ENCODE measurements at regions not wholly inside any gene's neighbourhood (a gene's known extent, or its start where the extent isn't known, plus 50 kb on each side); places are given as distances from the start of the nearest gene placed in this dataset.

GRCh38 chr16:9374061-9374460 is 282.6 kb downstream of the HAPSTR1 start:
- DNase-seq (ENCODE audit: low read depth) = no peak

GRCh38 chr16:9378876-9379275 is 287.4 kb downstream of the HAPSTR1 start:
- no peak for DNase-seq (ENCODE audit: low read depth)

GRCh38 chr16:9380221-9380620 is 288.8 kb downstream of the HAPSTR1 start:
- DNase-seq (ENCODE audit: low read depth) = no peak

GRCh38 chr16:9381399-9381798 is 290.0 kb downstream of the HAPSTR1 start:
- DNase-seq (ENCODE audit: low read depth) = no peak

- no peak for DNase-seq (ENCODE audit: low read depth)
These were observed 290.5 kb downstream of the HAPSTR1 start for GRCh38 chr16:9381905-9382304.

- DNase-seq (ENCODE audit: low read depth) = no peak
These were observed 291.8 kb downstream of the HAPSTR1 start for GRCh38 chr16:9383281-9383680.

GRCh38 chr16:9384141-9384540 is 292.7 kb downstream of the HAPSTR1 start:
- no peak for DNase-seq (ENCODE audit: low read depth)

- no peak for DNase-seq (ENCODE audit: low read depth)
These were observed 298.2 kb downstream of the HAPSTR1 start for GRCh38 chr16:9389543-9390207.

GRCh38 chr16:9392956-9393355 is 301.5 kb downstream of the HAPSTR1 start:
- no peak for DNase-seq (ENCODE audit: low read depth)

- DNase-seq (ENCODE audit: low read depth) = no peak
These were observed 302.1 kb downstream of the HAPSTR1 start for GRCh38 chr16:9393591-9393990.

- DNase-seq (ENCODE audit: low read depth) = no peak
These were observed 304.5 kb downstream of the HAPSTR1 start for GRCh38 chr16:9395958-9396359.

- DNase-seq (ENCODE audit: low read depth) = no peak
These were observed 308.1 kb downstream of the HAPSTR1 start for GRCh38 chr16:9399573-9399972.

GRCh38 chr16:9401173-9401572 is 309.7 kb downstream of the HAPSTR1 start:
- no peak for DNase-seq (ENCODE audit: low read depth)

GRCh38 chr16:9402293-9402860 is 310.9 kb downstream of the HAPSTR1 start:
- DNase-seq (ENCODE audit: low read depth) = no peak

GRCh38 chr16:9404811-9405210 is 313.4 kb downstream of the HAPSTR1 start:
- DNase-seq (ENCODE audit: low read depth) = no peak

GRCh38 chr16:9406038-9406712 is 314.7 kb downstream of the HAPSTR1 start:
- no peak for DNase-seq (ENCODE audit: low read depth)

- DNase-seq (ENCODE audit: low read depth) = no peak
These were observed 315.8 kb downstream of the HAPSTR1 start for GRCh38 chr16:9407206-9407758.

GRCh38 chr16:9408297-9408878 is 316.9 kb downstream of the HAPSTR1 start:
- no peak for DNase-seq (ENCODE audit: low read depth)

- no peak for DNase-seq (ENCODE audit: low read depth)
These were observed 318.4 kb downstream of the HAPSTR1 start for GRCh38 chr16:9409560-9410493.

- DNase-seq (ENCODE audit: low read depth) = no peak
These were observed 320.0 kb downstream of the HAPSTR1 start for GRCh38 chr16:9411426-9411825.

- DNase-seq (ENCODE audit: low read depth) = no peak
These were observed 320.8 kb downstream of the HAPSTR1 start for GRCh38 chr16:9412031-9412914.

Data from CMK (cell line).